ENCODE measurements at regions not wholly inside any gene's neighbourhood (a gene's known extent, or its start where the extent isn't known, plus 50 kb on each side); places are given as distances from the start of the nearest gene placed in this dataset.

GRCh38 chr1:178034676-178035075, 59.2 kb upstream of the RASAL2 start:
- H3K4me1 ChIP-seq (ENCODE audit: insufficient read depth, low read length, severe bottlenecking): no peaks in the 10 kb centered on the region
- H3K36me3 ChIP-seq (ENCODE audit: insufficient read depth, low read length): no peaks in the 10 kb centered on the region
- no peak overlapping the region for H2AFZ ChIP-seq (ENCODE audit: low read length)
- no peak overlapping the region for H3K4me2 ChIP-seq (ENCODE audit: low read length)
- H3K27me3 ChIP-seq (ENCODE audit: insufficient read depth, low read length): no peaks in the 10 kb centered on the region
- TF ChIP-seq EZH2 (IDR thresholded peaks at IDR 0.05; ENCODE audit: borderline replicate concordance, low read length): no peak
- TF ChIP-seq, protein P1, sequence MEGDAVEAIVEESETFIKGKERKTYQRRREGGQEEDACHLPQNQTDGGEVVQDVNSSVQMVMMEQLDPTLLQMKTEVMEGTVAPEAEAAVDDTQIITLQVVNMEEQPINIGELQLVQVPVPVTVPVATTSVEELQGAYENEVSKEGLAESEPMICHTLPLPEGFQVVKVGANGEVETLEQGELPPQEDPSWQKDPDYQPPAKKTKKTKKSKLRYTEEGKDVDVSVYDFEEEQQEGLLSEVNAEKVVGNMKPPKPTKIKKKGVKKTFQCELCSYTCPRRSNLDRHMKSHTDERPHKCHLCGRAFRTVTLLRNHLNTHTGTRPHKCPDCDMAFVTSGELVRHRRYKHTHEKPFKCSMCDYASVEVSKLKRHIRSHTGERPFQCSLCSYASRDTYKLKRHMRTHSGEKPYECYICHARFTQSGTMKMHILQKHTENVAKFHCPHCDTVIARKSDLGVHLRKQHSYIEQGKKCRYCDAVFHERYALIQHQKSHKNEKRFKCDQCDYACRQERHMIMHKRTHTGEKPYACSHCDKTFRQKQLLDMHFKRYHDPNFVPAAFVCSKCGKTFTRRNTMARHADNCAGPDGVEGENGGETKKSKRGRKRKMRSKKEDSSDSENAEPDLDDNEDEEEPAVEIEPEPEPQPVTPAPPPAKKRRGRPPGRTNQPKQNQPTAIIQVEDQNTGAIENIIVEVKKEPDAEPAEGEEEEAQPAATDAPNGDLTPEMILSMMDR (IDR thresholded peaks at IDR 0.05; ENCODE audit: low read length): no peak
- no peak overlapping the region for H3K4me3 ChIP-seq (ENCODE audit: low read depth, low read length, poor library complexity, severe bottlenecking)
- H3F3A ChIP-seq (ENCODE audit: insufficient read depth, low read length): no peaks in the 10 kb centered on the region
- H3K9me3 ChIP-seq (ENCODE audit: low read length): no peaks in the 10 kb centered on the region
- H4K20me1 ChIP-seq (ENCODE audit: insufficient read depth, low read length): no peaks in the 10 kb centered on the region
- no peaks in the 10 kb centered on the region for H3K79me2 ChIP-seq (ENCODE audit: insufficient read depth, low read length)
- no peak overlapping the region for H3K27ac ChIP-seq (ENCODE audit: low read depth, low read length, poor library complexity, severe bottlenecking)
- no peaks in the 10 kb centered on the region for H3K9me2 ChIP-seq (ENCODE audit: low read depth, low read length)
- H3K9ac ChIP-seq (ENCODE audit: low read length): no peak overlapping the region

- Histone ChIP-seq H3K4me3 (ENCODE audit: low read depth, low read length, poor library complexity, severe bottlenecking) (no peak overlapping the region), H3K9ac (ENCODE audit: low read length) (no peak overlapping the region)
These were observed 57.8 kb upstream of the RASAL2 start for GRCh38 chr1:178036090-178036489.

GRCh38 chr1:178037510-178038253, 56.2 kb upstream of the RASAL2 start:
- no peaks in the 10 kb centered on the region for H4K20me1 ChIP-seq (ENCODE audit: insufficient read depth, low read length)
- no peaks in the 10 kb centered on the region for H3K4me1 ChIP-seq (ENCODE audit: insufficient read depth, low read length, severe bottlenecking)
- H3K9ac ChIP-seq (ENCODE audit: low read length): no peak overlapping the region
- H3K4me2 ChIP-seq (ENCODE audit: low read length): no peak overlapping the region
- no peaks in the 10 kb centered on the region for H3K9me2 ChIP-seq (ENCODE audit: low read depth, low read length)
- no peaks in the 10 kb centered on the region for H3K79me2 ChIP-seq (ENCODE audit: insufficient read depth, low read length)
- no peak overlapping the region for H3K4me3 ChIP-seq (ENCODE audit: low read depth, low read length, poor library complexity, severe bottlenecking)
- no peak overlapping the region for H3K27ac ChIP-seq (ENCODE audit: low read depth, low read length, poor library complexity, severe bottlenecking)
- H2AFZ ChIP-seq (ENCODE audit: low read length): no peak overlapping the region
- no peaks in the 10 kb centered on the region for H3F3A ChIP-seq (ENCODE audit: insufficient read depth, low read length)
- TF ChIP-seq, protein P1 (IDR thresholded peaks at IDR 0.05; ENCODE audit: low read length): no peak
- TF ChIP-seq EZH2 (IDR thresholded peaks at IDR 0.05; ENCODE audit: borderline replicate concordance, low read length): no peak
- no peaks in the 10 kb centered on the region for H3K36me3 ChIP-seq (ENCODE audit: insufficient read depth, low read length)
- H3K27me3 ChIP-seq (ENCODE audit: insufficient read depth, low read length): no peaks in the 10 kb centered on the region
- no peaks in the 10 kb centered on the region for H3K9me3 ChIP-seq (ENCODE audit: low read length)

More at GRCh38 chr1:178036090-178036489, 57.8 kb upstream of the RASAL2 start:
- Histone ChIP-seq H4K20me1 (ENCODE audit: insufficient read depth, low read length) (no peaks in the 10 kb centered on the region), H2AFZ (ENCODE audit: low read length) (no peak overlapping the region), H3K9me3 (ENCODE audit: low read length) (no peaks in the 10 kb centered on the region), H3K36me3 (ENCODE audit: insufficient read depth, low read length) (no peaks in the 10 kb centered on the region), H3K4me2 (ENCODE audit: low read length) (no peak overlapping the region), H3K27ac (ENCODE audit: low read depth, low read length, poor library complexity, severe bottlenecking) (no peak overlapping the region), H3F3A (ENCODE audit: insufficient read depth, low read length) (no peaks in the 10 kb centered on the region), H3K9me2 (ENCODE audit: low read depth, low read length) (no peaks in the 10 kb centered on the region), H3K79me2 (ENCODE audit: insufficient read depth, low read length) (no peaks in the 10 kb centered on the region), H3K4me1 (ENCODE audit: insufficient read depth, low read length, severe bottlenecking) (no peaks in the 10 kb centered on the region), H3K27me3 (ENCODE audit: insufficient read depth, low read length) (no peaks in the 10 kb centered on the region)
- TF ChIP-seq EZH2 (IDR thresholded peaks at IDR 0.05; ENCODE audit: borderline replicate concordance, low read length): no peak
- TF ChIP-seq, protein P1 (IDR thresholded peaks at IDR 0.05; ENCODE audit: low read length): no peak

Data from OCI-LY1 (cell line).